HG02870 (cell line): ENCODE measurements at regions not wholly inside any gene's neighbourhood (a gene's known extent, or its start where the extent isn't known, plus 50 kb on each side); places are given as distances from the start of the nearest gene placed in this dataset.
A peak's percentile ranks its signal among the peaks of the same experiment; 100 is the strongest.

Experiments
- ATAC-seq: cut with Tn5 transposase; IDR thresholded peaks from one replicate; pipeline ENCODE4 v1.9.1; 2021; ENCODE audit warnings: mild to moderate bottlenecking, moderate library complexity; ENCODE audit not compliant: unreplicated experiment

- ATAC-seq: no peak
These were observed 961.5 kb upstream of the ZEB2 start for GRCh38 chr2:145481334-145481922.

DNA sequence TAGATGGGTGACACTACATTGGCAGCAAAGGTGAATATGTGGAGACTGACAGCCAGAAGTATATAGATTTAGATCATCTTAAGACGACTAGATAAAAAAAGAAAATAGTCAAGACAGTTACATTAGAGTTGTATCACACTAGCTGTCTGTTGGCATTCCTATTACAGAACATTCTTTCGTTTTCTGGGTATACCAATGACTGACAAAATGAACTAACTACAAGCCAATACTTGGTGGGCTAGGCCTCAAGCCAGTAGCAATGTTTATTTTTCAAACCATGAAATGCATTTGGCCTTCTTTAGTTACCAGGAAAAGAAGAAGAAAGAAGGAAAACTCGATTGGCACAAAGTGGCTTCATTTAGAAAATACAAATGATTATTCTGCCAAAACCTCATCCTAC is 944.9 kb upstream of the ZEB2 start:
- ATAC-seq: no peak

GRCh38 chr2:145460112-145460511 is 940.2 kb upstream of the ZEB2 start:
- ATAC-seq: no peak

- ATAC-seq: no peak
These were observed 911.4 kb upstream of the ZEB2 start for GRCh38 chr2:145431181-145431951.

DNA sequence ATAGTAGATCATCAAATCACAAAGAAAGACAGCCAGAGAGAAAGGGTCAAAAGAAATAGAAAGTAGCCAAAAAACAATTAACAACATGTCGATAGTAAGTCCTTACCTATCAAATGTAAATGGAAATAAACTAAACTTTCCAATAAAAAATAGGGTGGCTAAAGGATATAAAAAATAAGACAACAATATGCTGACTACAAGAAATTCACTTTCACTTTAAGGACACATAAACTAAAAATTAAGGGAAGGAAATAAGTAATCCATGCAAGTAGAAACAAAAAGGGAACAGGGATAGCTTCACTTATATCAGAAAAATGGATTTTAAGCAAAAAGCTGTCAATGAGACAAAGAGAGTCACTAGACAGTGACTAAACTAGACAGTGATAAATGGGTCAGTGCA is 903.9 kb upstream of the ZEB2 start:
- ATAC-seq: no peak

DNA sequence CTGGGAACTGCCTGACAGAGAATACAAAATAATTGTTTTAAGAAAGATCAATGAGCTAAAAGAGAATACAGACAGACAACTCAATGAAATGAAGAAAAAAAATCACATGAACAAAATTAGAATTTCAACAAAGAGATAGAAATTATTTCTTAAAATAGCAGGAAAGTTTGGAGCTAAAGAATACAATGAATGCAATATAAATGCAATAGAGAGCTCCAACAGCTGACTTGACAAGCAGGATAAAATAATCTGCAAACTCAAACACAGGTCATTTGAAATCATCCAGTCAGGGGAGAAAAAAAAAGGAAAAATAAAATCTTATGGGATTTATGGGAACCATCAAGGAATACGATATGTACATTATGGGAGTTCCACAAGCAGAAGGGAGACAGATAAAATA is 902.7 kb upstream of the ZEB2 start:
- no peak for ATAC-seq

DNA sequence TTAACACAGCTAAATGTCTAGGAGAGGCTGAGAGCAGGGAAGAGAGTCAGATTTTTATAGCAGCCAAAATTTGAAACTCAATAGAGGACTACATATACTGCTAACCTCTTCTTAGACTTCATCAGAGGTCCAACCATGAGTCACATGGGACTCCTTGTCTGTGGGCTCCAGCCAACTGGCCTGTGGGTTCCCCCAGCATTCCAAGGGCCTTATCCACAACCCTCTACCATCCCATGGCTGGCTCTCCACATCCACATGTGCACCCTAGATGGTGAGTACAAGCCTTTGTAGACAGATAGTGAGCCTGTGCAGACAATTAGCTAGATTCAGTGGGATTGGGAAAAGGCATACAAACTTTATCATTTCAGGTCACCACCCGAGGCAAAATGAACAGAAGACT is 901.9 kb upstream of the ZEB2 start:
- no peak for ATAC-seq

- ATAC-seq: no peak
These were observed 896.7 kb upstream of the ZEB2 start for GRCh38 chr2:145416640-145417039.

DNA sequence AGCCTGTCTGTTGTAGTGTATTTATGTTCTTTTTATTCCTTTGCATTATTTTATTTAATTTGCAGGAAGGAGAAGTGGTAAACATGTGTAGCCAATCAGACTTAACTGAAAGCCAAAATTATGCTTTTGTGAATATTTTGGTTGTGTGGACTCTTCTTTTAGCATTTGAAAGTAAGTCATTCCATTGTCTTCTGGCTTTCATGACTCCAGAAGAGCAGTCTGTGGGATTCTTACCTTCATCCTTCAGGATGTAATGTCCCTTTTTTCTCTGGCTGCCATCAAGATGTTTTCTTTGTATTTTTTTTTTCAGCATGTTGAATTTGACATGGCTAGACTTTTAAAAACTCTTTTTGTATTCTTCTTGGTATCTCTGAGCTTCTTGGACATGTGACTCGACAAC is 895.2 kb upstream of the ZEB2 start:
- ATAC-seq: no peak

- ATAC-seq: no peak
These were observed 893.5 kb upstream of the ZEB2 start for GRCh38 chr2:145413261-145414030.

DNA sequence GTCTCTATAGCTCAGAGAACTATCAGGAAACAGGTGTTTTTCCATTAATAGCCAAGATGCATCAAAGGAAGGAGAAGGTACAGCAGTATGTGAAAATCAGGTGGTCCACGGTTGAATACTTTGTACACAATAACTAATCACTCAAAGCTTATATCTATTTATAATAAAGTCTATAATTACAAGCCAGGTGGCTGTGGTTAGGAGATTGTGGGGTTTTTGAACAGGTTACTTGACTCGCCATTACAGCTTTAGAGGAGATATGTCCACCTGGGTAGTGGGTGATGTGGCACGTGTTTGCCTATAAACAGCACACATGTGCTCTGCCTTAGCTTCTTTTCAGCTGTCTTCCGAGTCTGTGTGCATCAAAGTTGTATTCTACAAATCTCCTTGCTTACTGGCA is 892.2 kb upstream of the ZEB2 start:
- no peak for ATAC-seq

GRCh38 chr2:145411493-145411892 is 891.6 kb upstream of the ZEB2 start:
- peak; percentile 84 for ATAC-seq

GRCh38 chr2:145410086-145410485 is 890.2 kb upstream of the ZEB2 start:
- no peak for ATAC-seq

GRCh38 chr2:145408980-145409379 is 889.1 kb upstream of the ZEB2 start:
- ATAC-seq: no peak

DNA sequence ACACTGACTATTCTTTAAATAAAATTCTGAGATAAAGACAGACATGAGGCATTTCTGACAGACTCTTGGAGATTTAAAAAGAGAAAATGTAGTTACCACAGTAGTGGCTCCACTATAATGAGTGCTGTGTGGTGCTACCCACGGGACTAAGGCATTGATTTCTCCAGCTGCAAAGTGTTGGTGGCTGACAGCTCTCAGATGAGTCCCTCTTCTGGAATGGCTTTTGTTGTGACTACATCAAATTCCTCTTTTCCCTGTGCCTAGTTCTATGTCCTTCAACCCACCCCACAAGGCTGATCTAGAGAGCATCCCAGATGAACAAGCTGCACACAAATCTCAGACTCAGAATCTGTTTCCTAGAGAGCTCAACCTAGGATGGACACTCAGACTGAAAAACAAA is 884.8 kb upstream of the ZEB2 start:
- ATAC-seq: no peak

GRCh38 chr2:145402706-145403277 is 882.9 kb upstream of the ZEB2 start:
- no peak for ATAC-seq

DNA sequence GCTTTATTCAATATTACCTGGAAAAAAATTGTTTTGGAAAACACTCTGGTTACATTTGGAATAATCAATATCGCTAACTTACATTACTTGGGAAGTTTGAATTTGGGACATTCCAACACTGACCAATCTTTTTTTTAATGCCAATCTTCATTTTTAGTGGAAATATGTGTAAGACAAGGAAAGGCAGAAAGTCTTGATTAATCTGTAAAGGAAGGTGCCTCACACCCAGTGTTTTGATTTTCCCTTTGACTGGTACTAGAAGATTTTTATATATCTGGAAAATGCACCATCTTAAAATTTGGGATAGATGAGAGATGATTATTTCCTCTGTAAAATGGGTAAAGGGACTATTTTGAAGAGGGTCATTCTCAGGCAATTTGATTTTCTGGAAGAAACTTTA is 879.2 kb upstream of the ZEB2 start:
- no peak for ATAC-seq

DNA sequence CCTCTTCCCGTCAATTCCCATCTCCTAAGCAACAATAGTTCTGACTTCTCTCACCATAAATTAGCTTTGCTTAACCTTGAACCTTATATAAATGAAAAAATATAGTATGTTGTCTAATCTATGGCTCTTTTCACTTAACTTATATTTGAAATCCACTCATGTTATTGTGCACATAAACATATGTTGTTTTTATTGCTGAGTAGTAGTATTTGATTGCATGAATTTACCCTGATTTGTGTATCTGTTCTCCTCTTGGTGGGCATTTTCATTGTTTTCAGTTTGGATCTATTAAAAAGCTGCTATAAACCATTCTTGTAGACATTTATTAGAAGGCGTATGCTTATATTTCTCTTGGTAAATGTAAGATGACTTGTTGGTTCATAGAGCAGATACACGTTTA is 874.3 kb upstream of the ZEB2 start:
- ATAC-seq: no peak

DNA sequence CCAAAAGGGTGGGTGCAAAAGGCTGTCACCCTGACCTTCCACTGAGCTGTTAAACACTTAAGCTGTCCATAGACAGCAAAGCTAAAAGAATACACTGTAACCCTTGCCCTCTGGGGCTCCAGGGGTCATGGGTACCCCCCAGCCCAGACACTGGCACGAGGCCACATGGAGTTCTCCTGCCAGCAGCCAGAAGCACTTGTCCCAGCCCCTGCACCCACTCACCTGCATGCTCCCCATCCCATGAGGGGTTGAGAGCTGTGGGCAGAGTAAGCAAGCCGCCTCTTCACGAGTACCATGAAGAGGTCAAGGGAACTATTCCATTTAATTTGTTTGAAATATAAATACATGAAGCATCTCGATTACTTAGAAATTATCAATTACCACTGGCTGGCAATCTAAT is 867.1 kb upstream of the ZEB2 start:
- ATAC-seq: no peak

DNA sequence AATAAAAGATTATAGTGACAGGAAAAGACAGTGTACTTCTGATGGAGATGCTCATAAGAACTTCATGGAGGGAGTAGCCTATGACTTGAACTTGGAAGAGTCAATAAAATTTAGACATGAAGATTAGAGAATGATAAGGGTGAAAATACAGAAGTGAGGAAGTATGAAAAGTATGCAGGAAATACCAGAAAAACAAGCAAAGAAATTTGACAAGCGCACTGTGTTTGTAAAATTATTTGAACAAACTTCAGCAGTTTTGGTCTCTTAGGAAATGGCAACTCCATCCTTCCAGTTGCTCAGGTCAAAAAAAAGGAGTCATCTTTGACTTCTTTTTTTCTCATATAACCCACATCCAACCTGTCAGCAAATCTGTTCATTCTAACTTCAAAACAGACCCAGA is 864.0 kb upstream of the ZEB2 start:
- no peak for ATAC-seq

DNA sequence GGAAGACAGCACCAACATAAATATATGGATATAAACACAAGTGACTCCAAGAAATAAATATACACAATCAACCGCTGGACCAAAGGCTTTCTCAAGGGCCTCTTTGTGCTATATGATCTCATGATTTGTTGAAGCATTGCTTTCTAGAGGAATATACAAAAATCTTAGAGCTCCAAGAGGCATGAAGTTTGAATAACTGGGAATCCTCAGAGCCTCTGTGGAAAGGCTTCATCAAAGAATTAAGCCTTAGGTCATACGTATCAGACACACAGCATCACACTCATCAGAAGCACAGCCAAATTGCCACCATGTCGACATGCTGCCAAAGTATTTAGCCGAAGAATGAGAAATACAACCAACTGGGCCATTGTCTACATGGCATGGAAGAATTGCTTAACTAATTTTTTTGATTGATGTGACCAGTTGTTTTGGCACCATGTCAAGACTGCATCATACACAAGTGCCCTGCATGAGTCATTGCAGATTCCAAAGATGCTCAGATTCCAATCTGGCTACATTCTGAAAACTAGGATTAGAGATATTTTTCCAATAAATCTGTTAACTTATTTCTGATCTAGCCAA is 860.6 kb upstream of the ZEB2 start:
- no peak for ATAC-seq
